ENCODE measurements at regions not wholly inside any gene's neighbourhood (a gene's known extent, or its start where the extent isn't known, plus 50 kb on each side); places are given as distances from the start of the nearest gene placed in this dataset.

DNA sequence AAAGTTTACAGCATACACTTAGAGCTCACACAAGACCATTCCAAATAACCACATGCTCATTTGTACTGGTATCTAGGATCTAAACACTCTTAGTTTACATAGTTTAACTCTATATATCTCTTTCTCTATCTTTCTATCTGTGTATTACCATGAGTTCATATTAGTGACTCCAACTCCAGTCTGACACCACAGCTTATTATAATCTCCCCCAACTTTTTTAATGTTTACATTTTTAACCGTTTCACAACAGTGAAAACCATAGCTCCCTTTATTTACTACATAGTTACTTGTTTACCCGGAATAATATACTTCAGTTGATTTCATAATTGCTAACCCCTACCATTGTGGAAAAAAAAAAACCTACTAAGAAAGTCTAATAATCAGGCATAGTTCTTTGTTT is 362.4 kb upstream of the RGS17 start:
- TF ChIP-seq, protein P1, sequence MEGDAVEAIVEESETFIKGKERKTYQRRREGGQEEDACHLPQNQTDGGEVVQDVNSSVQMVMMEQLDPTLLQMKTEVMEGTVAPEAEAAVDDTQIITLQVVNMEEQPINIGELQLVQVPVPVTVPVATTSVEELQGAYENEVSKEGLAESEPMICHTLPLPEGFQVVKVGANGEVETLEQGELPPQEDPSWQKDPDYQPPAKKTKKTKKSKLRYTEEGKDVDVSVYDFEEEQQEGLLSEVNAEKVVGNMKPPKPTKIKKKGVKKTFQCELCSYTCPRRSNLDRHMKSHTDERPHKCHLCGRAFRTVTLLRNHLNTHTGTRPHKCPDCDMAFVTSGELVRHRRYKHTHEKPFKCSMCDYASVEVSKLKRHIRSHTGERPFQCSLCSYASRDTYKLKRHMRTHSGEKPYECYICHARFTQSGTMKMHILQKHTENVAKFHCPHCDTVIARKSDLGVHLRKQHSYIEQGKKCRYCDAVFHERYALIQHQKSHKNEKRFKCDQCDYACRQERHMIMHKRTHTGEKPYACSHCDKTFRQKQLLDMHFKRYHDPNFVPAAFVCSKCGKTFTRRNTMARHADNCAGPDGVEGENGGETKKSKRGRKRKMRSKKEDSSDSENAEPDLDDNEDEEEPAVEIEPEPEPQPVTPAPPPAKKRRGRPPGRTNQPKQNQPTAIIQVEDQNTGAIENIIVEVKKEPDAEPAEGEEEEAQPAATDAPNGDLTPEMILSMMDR (IDR thresholded peaks at IDR 0.05) = no peak
- TF ChIP-seq EZH2 (IDR thresholded peaks at IDR 0.05; ENCODE audit: borderline replicate concordance, insufficient read depth, low read depth, low read length, poor library complexity, severe bottlenecking) = no peak
